Peyer's patch (tissue), 4 donors: ENCODE measurements at regions not wholly inside any gene's neighbourhood (a gene's known extent, or its start where the extent isn't known, plus 50 kb on each side); places are given as distances from the start of the nearest gene placed in this dataset.
"Not testable (repeated sequence)": the region's sequence is repeated elsewhere in the genome, so short reads cannot be mapped to it uniquely, and the experiment has no call there.

Source experiments
- DNase-seq, 3 donors: peaks; one replicate each; pipeline ENCODE4 v3.0.0-alpha.2; 2017 to 2019
- H3K27ac ChIP-seq, 4 donors: fragments of 200-600 bp; sonication (generic); one replicate each; pipeline ENCODE4 v1.5.1; 2016 to 2019
- H3K27me3 ChIP-seq, 2 donors: fragments of 200-600 bp; sonication (generic); one replicate each; pipeline ENCODE4 v1.5.1; 2019
- H3K36me3 ChIP-seq, 3 donors: fragments of 200-600 bp; sonication (generic); one replicate each; pipeline ENCODE4 v1.5.1; 2016 to 2019
- H3K4me1 ChIP-seq, 4 donors: fragments of 200-600 bp; sonication (generic); one replicate each; pipeline ENCODE4 v1.5.1; 2016 to 2019
- H3K4me3 ChIP-seq, 4 donors: fragments of 200-600 bp; sonication (generic); 1 replicate in 3 of 4; 2 replicates in 1 of 4; pipeline ENCODE4 v1.5.1; 2016 to 2019; ENCODE audit warnings: mild to moderate bottlenecking in 1 of 4
- H3K9me3 ChIP-seq, 4 donors: fragments of 200-600 bp; sonication (generic); one replicate each; pipeline ENCODE4 v1.5.1; 2016 to 2019; ENCODE audit warnings: mild to moderate bottlenecking in 1 of 4
- POLR2A ChIP-seq, 2 donors: fragments of 450-650 bp; IDR thresholded peaks; one replicate each; pipeline ENCODE4 v1.5.1; 2017; ENCODE audit warnings: antibody characterized with exemption in 2 of 2, mild to moderate bottlenecking in 2 of 2, moderate library complexity in 2 of 2
- TF ChIP-seq, protein P1 (sequence below), 6 experiments: fragments of 450-650 bp in 4 of 6; fragments of 200-600 bp in 2 of 6; sonication (generic) in 1 of 6; IDR thresholded peaks; one replicate each; pipeline ENCODE4 v1.5.1; 2017 to 2019; ENCODE audit warnings: antibody characterized with exemption in 6 of 6, mild to moderate bottlenecking in 3 of 6, moderate library complexity in 1 of 6

DNA sequence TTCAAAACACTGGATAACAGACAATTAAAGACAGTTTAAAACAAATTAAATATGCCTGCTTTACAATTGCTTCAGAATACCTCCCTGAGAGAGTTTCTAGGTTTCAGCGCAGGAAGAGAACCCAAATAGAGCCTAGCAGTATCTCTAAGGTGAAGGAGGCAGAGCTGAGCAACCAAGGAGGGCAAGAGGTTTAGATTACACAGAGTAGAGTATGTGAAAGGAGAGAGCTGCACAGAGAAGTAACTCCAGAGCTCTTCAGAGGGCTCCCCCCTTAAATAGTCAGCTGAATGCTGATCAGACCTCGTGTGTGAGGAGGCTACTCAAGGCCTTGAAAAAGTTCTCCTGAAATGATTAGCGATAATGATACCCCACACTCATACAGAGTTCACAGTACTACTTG lies 386.5 kb upstream of the TCF4 start:
- Histone ChIP-seq H3K4me1 (no peaks in the 10 kb centered on the region), H3K27ac (no peak overlapping the region), H3K9me3 (no peaks in the 10 kb centered on the region), H3K27me3 (no peaks in the 10 kb centered on the region), H3K4me3 (no peak overlapping the region), H3K36me3 (no peaks in the 10 kb centered on the region)
- TF ChIP-seq POLR2A (IDR thresholded peaks at IDR 0.05) = no peak
- TF ChIP-seq, protein P1, sequence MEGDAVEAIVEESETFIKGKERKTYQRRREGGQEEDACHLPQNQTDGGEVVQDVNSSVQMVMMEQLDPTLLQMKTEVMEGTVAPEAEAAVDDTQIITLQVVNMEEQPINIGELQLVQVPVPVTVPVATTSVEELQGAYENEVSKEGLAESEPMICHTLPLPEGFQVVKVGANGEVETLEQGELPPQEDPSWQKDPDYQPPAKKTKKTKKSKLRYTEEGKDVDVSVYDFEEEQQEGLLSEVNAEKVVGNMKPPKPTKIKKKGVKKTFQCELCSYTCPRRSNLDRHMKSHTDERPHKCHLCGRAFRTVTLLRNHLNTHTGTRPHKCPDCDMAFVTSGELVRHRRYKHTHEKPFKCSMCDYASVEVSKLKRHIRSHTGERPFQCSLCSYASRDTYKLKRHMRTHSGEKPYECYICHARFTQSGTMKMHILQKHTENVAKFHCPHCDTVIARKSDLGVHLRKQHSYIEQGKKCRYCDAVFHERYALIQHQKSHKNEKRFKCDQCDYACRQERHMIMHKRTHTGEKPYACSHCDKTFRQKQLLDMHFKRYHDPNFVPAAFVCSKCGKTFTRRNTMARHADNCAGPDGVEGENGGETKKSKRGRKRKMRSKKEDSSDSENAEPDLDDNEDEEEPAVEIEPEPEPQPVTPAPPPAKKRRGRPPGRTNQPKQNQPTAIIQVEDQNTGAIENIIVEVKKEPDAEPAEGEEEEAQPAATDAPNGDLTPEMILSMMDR (IDR thresholded peaks at IDR 0.05) = no peak
- no peak for DNase-seq

DNA sequence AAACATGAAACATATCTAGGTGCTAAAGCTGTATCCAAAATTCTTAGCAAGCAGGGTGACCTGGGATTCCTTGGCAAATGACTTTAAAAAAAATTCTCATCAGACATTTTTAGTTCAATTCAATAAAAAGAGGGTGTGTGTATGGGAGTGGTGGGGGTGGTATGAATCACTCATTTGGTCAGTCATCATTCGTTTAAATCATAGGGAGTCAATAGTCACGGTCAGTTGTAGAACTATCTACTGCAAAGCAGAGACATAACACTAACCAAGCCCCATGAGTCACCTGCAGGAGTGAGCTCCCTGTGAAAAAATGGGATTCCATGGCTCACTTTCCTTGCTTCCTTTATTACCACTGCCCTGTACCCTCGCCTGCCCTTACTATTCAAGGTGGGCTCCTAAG lies 380.6 kb upstream of the TCF4 start:
- H3K4me1 ChIP-seq = no peaks in the 10 kb centered on the region
- TF ChIP-seq POLR2A (IDR thresholded peaks at IDR 0.05) = no peak
- TF ChIP-seq, protein P1 (IDR thresholded peaks at IDR 0.05) = no peak
- H3K4me3 ChIP-seq = no peak overlapping the region
- no peak for DNase-seq
- H3K27ac ChIP-seq = no peak overlapping the region
- no peaks in the 10 kb centered on the region for H3K9me3 ChIP-seq
- no peaks in the 10 kb centered on the region for H3K27me3 ChIP-seq
- no peaks in the 10 kb centered on the region for H3K36me3 ChIP-seq

DNA sequence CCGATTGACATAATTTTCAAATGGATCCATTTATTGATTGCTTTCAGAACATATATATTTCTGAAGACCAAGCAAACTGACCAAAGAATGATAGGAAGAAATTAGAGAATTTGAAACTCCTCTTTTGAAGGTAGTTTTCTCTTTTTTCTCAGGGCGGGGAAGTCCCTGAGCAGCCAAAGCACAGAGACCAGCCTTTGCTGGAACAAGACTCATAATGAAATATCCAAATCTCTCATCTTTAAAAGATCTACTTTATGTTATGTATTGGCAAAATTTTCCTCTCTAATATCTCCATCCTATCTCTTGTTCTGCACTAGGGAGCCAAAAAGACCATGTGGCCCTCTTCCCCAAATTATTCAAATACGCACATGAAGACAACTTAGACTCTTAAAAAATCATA lies 379.0 kb upstream of the TCF4 start:
- TF ChIP-seq POLR2A (IDR thresholded peaks at IDR 0.05) = no peak
- TF ChIP-seq, protein P1 (IDR thresholded peaks at IDR 0.05) = no peak
- Histone ChIP-seq H3K9me3 (no peaks in the 10 kb centered on the region), H3K4me1 (no peaks in the 10 kb centered on the region), H3K27ac (no peak overlapping the region), H3K36me3 (no peaks in the 10 kb centered on the region), H3K27me3 (no peaks in the 10 kb centered on the region), H3K4me3 (no peak overlapping the region)
- DNase-seq = no peak

DNA sequence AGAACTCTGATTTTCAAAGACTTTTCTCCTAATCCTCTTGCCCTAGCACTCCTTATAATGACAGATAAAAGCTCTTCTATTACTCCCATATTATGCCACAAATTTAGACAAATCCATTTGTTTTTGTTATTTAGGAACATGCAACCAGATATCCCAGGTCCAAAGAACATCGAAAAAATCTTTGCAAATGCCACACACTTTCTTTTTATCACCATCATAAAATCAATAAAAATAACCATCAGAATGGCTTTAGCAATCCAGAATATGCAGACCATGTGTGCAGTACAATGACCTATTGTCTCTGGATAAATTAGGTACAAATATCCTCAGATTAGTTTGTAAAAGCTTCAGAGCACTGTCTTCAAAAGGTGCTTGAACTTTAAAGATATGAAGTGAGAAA lies 376.2 kb upstream of the TCF4 start:
- no peaks in the 10 kb centered on the region for H3K9me3 ChIP-seq
- TF ChIP-seq, protein P1 (IDR thresholded peaks at IDR 0.05) = no peak
- no peak for TF ChIP-seq POLR2A (IDR thresholded peaks at IDR 0.05)
- no peaks in the 10 kb centered on the region for H3K27me3 ChIP-seq
- H3K27ac ChIP-seq = no peak overlapping the region
- no peaks in the 10 kb centered on the region for H3K36me3 ChIP-seq
- DNase-seq = no peak
- H3K4me1 ChIP-seq = no peaks in the 10 kb centered on the region
- no peak overlapping the region for H3K4me3 ChIP-seq

DNA sequence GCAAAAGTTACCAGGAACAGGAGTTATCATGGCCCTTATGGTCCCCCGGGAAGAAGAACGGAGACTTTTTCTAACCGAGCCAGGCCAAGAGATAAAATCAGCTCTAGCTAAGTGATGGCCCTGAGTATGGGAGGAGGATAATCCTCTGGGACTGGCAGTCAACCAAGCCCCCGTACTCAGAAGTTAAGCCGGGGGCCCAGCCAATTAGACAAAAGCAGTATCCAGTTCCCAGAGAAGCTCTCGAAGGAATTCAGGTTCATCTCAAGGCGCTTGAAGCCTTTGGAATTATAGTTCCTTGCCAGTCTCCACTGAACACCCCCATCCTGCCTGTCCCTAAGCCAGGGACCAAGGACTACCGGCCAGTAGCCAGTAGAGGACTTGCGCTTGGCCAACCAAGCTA lies 365.3 kb upstream of the TCF4 start:
- H3K36me3 ChIP-seq = no peaks in the 10 kb centered on the region
- TF ChIP-seq, protein P1 (IDR thresholded peaks at IDR 0.05) = no peak
- TF ChIP-seq POLR2A (IDR thresholded peaks at IDR 0.05) = no peak
- DNase-seq = no peak
- H3K9me3 ChIP-seq = no peaks in the 10 kb centered on the region
- no peak overlapping the region for H3K4me3 ChIP-seq
- H3K4me1 ChIP-seq = no peaks in the 10 kb centered on the region
- no peaks in the 10 kb centered on the region for H3K27me3 ChIP-seq
- no peak overlapping the region for H3K27ac ChIP-seq

DNA sequence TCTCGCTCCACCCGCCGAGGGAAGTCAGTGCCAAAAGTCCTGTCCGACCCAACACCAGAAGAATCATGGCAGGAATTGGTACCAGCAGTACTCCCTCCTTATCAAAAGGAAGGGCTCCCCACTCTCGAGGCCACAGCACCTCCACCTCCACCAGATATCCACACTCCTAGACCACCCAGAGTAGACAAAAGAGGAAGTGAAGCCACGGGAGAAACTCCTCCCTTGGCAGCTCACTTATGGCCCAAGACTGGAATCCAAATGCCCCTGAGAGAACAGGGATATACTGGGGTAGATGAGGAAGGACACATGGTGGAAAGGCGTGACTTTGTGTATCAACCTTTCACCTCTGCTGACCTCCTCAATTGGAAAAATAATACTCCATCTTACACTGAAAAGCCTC lies 363.7 kb upstream of the TCF4 start:
- H3K27ac ChIP-seq, H3K27me3 ChIP-seq, DNase-seq, H3K9me3 ChIP-seq, H3K4me1 ChIP-seq, H3K36me3 ChIP-seq, H3K4me3 ChIP-seq: not testable (repeated sequence)
